Prostate gland (tissue), 2 donors: ENCODE measurements at regions not wholly inside any gene's neighbourhood (a gene's known extent, or its start where the extent isn't known, plus 50 kb on each side); places are given as distances from the start of the nearest gene placed in this dataset.

Experiments used
- CTCF ChIP-seq, 4 experiments: fragments of 200-600 bp in 2 of 4; fragments of 450-650 bp in 2 of 4; sonication (generic) in 2 of 4; IDR thresholded peaks; 1 replicate in 3 of 4; 2 replicates in 1 of 4; pipeline ENCODE4 v1.5.1; 2016 to 2019; ENCODE audit warnings: antibody characterized with exemption in 4 of 4, mild to moderate bottlenecking in 2 of 4, moderate library complexity in 2 of 4
- POLR2A ChIP-seq: fragments of 450-650 bp; IDR thresholded peaks from one replicate; pipeline ENCODE4 v1.6.1; 2016; ENCODE audit warnings: antibody characterized with exemption, mild to moderate bottlenecking

DNA sequence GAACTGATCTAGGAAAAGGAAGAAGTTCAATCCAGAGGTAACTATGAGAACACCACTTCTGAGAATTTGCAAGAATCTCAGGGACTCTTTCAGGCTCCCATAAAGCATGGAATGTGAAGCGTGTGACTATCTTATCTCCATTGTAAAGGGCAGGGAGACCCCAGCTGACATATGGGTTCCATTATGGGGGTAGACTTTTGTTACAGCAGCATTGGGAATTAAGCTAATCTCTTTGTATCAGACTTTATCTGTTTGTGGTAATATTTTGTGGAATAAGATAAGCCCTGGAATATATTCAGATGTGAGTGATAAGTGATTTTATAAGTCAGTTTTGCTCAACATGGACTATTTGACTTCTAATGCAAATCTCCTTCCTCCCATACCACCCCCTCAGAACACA lies 468.3 kb downstream of the MEIS1 start:
- no peak for TF ChIP-seq POLR2A
- no peak for TF ChIP-seq CTCF (IDR thresholded peaks at IDR 0.05)
